ENCODE measurements at regions not wholly inside any gene's neighbourhood (a gene's known extent, or its start where the extent isn't known, plus 50 kb on each side); places are given as distances from the start of the nearest gene placed in this dataset.

DNA sequence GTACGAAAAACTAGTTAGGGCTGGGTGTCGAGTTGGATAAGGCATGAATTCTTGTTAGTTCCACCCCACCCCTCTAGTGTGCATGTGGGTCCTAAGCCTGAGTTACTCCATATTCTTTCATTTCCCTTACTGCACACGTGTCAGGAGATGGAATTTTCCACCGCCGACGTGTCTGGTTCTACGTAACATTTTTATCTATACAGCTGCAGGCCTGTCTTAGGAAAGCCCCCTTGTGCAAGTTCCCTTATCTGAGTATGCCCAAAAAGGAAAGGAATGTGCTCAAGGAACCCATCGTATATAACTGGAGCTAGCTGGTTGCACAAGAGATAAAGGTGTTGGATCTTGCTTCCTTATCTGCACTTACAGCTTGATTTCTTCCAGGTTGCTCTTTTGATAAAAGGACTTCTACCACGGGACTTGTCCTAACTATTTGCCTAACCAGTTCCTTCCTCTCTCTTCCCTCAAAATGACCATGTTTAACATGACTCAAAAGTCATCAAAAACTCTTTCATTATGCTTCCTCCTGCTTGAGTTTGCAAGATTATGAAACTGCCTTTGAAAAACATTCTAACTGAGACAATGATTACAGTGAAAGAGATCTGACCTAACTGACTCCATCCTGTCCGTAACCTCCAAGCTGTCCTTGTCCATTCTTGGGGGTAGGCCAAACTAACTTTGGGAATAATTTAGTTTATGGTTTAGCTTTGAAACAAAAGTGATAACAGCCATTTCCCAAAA lies 181.4 kb downstream of the AKR1D1 start:
- Histone ChIP-seq H3K79me2 (ENCODE audit: insufficient read depth, low read length) (no peaks in the 10 kb centered on the region), H3K9ac (ENCODE audit: low read length) (no peak overlapping the region), H4K20me1 (ENCODE audit: insufficient read depth) (no peaks in the 10 kb centered on the region), H3K4me3 (replicated peaks in 1 of 2; ENCODE audit: low read depth in 1 of 2, low read length in 2 of 2) (no peak overlapping the region), H2AFZ (ENCODE audit: low read depth, low read length, poor library complexity, severe bottlenecking) (no peak overlapping the region), H3K9me3 (ENCODE audit: control insufficient read depth in 1 of 2, insufficient read depth in 1 of 2, low read depth in 1 of 2, low read length in 2 of 2) (no peaks in the 10 kb centered on the region), H3K36me3 (ENCODE audit: control insufficient read depth in 1 of 2, insufficient read depth in 2 of 2, low read length in 2 of 2) (no peaks in the 10 kb centered on the region), H3K9me2 (ENCODE audit: insufficient read depth) (no peaks in the 10 kb centered on the region), H3K4me1 (ENCODE audit: control insufficient read depth in 1 of 2, insufficient read depth in 2 of 2, low read length in 2 of 2) (no peaks in the 10 kb centered on the region), H3K4me2 (ENCODE audit: low read length) (no peak overlapping the region), H3K27me3 (ENCODE audit: insufficient read depth, low read length) (no peaks in the 10 kb centered on the region), H3K27ac (ENCODE audit: low read depth, low read length) (no peak overlapping the region)
- intact Hi-C loops (cut with micrococcal nuclease) = no loop called here
- ChIA-PET POLR2A (no interaction called here), RAD21 (ENCODE audit: low non-redundant PET in 1 of 2, low total read pairs in 2 of 2, uncharacterized antibody in 2 of 2, unreplicated experiment in 2 of 2) (no interaction called here), CTCF (no interaction called here)
- ATAC-seq (no peak), DNase-seq (ENCODE audit: low read depth, low spot score) (no peak)
- TF ChIP-seq, protein P1, sequence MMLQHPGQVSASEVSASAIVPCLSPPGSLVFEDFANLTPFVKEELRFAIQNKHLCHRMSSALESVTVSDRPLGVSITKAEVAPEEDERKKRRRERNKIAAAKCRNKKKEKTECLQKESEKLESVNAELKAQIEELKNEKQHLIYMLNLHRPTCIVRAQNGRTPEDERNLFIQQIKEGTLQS (IDR thresholded peaks at IDR 0.05) = no peak
- no peak for TF ChIP-seq TCF7L2 (IDR thresholded peaks at IDR 0.05; ENCODE audit: borderline replicate concordance, extremely low read depth, insufficient read depth, insufficient read length)
- TF ChIP-seq ELF1 (IDR thresholded peaks at IDR 0.05; ENCODE audit: borderline replicate concordance, low read depth) = no peak
- TF ChIP-seq POLR2AphosphoS5 (IDR thresholded peaks at IDR 0.05; ENCODE audit: low read depth, low read length) = no peak
- TF ChIP-seq EZH2phosphoT487 (IDR thresholded peaks at IDR 0.05; ENCODE audit: borderline replicate concordance) = no peak
- no peak for TF ChIP-seq SIN3A (IDR thresholded peaks at IDR 0.05; ENCODE audit: low read depth)
- TF ChIP-seq FOSL1 (IDR thresholded peaks at IDR 0.05; ENCODE audit: low read depth) = no peak
- no peak for TF ChIP-seq CBX3 (IDR thresholded peaks at IDR 0.05; ENCODE audit: low read depth)
- TF ChIP-seq, protein P2, sequence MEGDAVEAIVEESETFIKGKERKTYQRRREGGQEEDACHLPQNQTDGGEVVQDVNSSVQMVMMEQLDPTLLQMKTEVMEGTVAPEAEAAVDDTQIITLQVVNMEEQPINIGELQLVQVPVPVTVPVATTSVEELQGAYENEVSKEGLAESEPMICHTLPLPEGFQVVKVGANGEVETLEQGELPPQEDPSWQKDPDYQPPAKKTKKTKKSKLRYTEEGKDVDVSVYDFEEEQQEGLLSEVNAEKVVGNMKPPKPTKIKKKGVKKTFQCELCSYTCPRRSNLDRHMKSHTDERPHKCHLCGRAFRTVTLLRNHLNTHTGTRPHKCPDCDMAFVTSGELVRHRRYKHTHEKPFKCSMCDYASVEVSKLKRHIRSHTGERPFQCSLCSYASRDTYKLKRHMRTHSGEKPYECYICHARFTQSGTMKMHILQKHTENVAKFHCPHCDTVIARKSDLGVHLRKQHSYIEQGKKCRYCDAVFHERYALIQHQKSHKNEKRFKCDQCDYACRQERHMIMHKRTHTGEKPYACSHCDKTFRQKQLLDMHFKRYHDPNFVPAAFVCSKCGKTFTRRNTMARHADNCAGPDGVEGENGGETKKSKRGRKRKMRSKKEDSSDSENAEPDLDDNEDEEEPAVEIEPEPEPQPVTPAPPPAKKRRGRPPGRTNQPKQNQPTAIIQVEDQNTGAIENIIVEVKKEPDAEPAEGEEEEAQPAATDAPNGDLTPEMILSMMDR (IDR thresholded peaks at IDR 0.05 in 2 of 3, conservative IDR thresholded peaks at IDR 0.05 in 1 of 3; ENCODE audit: borderline replicate concordance in 1 of 3, insufficient read depth in 1 of 3, low read depth in 2 of 3, low read length in 2 of 3) = no peak
- TF ChIP-seq REST (IDR thresholded peaks at IDR 0.05; ENCODE audit: low read depth) = no peak
- TF ChIP-seq SP1 (IDR thresholded peaks at IDR 0.05; ENCODE audit: low read depth) = no peak
- no peak for TF ChIP-seq RAD21 (IDR thresholded peaks at IDR 0.05; ENCODE audit: low read depth)
- TF ChIP-seq EGR1 (IDR thresholded peaks at IDR 0.05; ENCODE audit: low read depth) = no peak
- no peak for TF ChIP-seq YY1 (IDR thresholded peaks at IDR 0.05; ENCODE audit: extremely low read depth, insufficient replicate concordance, low read depth, low read length)
- no peak for TF ChIP-seq CEBPB (IDR thresholded peaks at IDR 0.05; ENCODE audit: low read depth)
- no peak for TF ChIP-seq JUND (IDR thresholded peaks at IDR 0.05)
- TF ChIP-seq, protein P3, sequence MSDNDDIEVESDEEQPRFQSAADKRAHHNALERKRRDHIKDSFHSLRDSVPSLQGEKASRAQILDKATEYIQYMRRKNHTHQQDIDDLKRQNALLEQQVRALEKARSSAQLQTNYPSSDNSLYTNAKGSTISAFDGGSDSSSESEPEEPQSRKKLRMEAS (IDR thresholded peaks at IDR 0.05) = no peak
- TF ChIP-seq ZNF274 (IDR thresholded peaks at IDR 0.05; ENCODE audit: low read depth, low read length) = no peak
- BruUV-seq (replicated peaks) = no TSS peak

Measured in HCT116 (cell line).